Lower leg skin (tissue), 3 donors: ENCODE measurements at regions not wholly inside any gene's neighbourhood (a gene's known extent, or its start where the extent isn't known, plus 50 kb on each side); places are given as distances from the start of the nearest gene placed in this dataset.

Experiments used
- POLR2A ChIP-seq, 2 donors: fragments of 450-650 bp; IDR thresholded peaks; one replicate each; pipeline ENCODE4 v1.6.1; 2016 to 2017; ENCODE audit warnings: antibody characterized with exemption in 2 of 2, mild to moderate bottlenecking in 1 of 2, moderate library complexity in 1 of 2
- TF ChIP-seq, protein P1 (sequence below), 3 donors: fragments of 450-650 bp; IDR thresholded peaks; one replicate each; pipeline ENCODE4 v1.5.1; 2016; ENCODE audit warnings: antibody characterized with exemption in 3 of 3, mild to moderate bottlenecking in 3 of 3, moderate library complexity in 2 of 3

DNA sequence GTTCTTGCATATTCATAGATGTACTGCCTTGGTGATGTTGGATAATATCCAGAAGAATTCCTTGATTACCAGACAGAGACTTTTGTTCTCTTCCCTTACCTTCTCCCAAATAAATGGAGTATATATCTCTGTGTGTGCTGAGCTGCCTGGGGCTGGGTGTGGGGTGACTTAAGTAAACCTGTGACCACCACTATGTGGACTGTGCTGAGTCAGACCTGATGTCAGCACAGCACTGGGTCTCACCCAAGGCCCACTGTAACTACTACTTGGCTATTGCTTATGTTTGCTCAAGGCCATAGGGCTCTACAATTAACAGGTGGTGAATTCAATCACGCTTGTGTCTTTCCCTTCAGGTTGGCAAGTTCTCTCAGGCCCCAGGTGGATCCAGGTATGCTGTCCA is 145.7 kb upstream of the MDGA2 start:
- TF ChIP-seq, protein P1, sequence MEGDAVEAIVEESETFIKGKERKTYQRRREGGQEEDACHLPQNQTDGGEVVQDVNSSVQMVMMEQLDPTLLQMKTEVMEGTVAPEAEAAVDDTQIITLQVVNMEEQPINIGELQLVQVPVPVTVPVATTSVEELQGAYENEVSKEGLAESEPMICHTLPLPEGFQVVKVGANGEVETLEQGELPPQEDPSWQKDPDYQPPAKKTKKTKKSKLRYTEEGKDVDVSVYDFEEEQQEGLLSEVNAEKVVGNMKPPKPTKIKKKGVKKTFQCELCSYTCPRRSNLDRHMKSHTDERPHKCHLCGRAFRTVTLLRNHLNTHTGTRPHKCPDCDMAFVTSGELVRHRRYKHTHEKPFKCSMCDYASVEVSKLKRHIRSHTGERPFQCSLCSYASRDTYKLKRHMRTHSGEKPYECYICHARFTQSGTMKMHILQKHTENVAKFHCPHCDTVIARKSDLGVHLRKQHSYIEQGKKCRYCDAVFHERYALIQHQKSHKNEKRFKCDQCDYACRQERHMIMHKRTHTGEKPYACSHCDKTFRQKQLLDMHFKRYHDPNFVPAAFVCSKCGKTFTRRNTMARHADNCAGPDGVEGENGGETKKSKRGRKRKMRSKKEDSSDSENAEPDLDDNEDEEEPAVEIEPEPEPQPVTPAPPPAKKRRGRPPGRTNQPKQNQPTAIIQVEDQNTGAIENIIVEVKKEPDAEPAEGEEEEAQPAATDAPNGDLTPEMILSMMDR (IDR thresholded peaks at IDR 0.05), result no peak
- TF ChIP-seq POLR2A (IDR thresholded peaks at IDR 0.05), result no peak
